GM23338 (cell line): ENCODE measurements at regions not wholly inside any gene's neighbourhood (a gene's known extent, or its start where the extent isn't known, plus 50 kb on each side); places are given as distances from the start of the nearest gene placed in this dataset.

Source experiments
- CREB1 ChIP-seq: fragments of 250-450 bp; sonication (Bioruptor Pico); IDR thresholded peaks from 2 replicates; pipeline ENCODE4 v1.5.0; 2020; ENCODE audit warnings: low read depth, mild to moderate bottlenecking, moderate library complexity
- EZH2 ChIP-seq: fragments of 200-600 bp; sonication (generic); IDR thresholded peaks from one replicate; pipeline ENCODE4 v1.8.0; 2017; ENCODE audit warnings: antibody characterized with exemption, mild to moderate bottlenecking, low read depth; ENCODE audit not compliant: unreplicated experiment
- EZH2phosphoT487 ChIP-seq: fragments of 200-600 bp; sonication (generic); IDR thresholded peaks from one replicate; pipeline ENCODE4 v1.8.1; 2018; ENCODE audit warnings: antibody characterized with exemption; ENCODE audit not compliant: unreplicated experiment
- NANOG ChIP-seq: IDR thresholded peaks from 2 replicates; pipeline ENCODE4 v1.6.1; 2016; ENCODE audit warnings: antibody characterized with exemption, borderline replicate concordance
- POLR2AphosphoS5 ChIP-seq: IDR thresholded peaks from 2 replicates; pipeline ENCODE4 v1.6.1; 2016; ENCODE audit warnings: antibody characterized with exemption, low read depth
- REST ChIP-seq: IDR thresholded peaks from one replicate; pipeline ENCODE4 v1.6.1; 2018; ENCODE audit warnings: antibody characterized with exemption; ENCODE audit not compliant: unreplicated experiment
- ZNF114 ChIP-seq: fragments of 250-450 bp; sonication (Bioruptor Pico); IDR thresholded peaks from 2 replicates; pipeline ENCODE4 v1.5.0; 2020; ENCODE audit warnings: mild to moderate bottlenecking, moderate library complexity
- ZNF331 ChIP-seq: fragments of 250-450 bp; sonication (Bioruptor Pico); IDR thresholded peaks from 2 replicates; pipeline ENCODE4 v1.5.0; 2020; ENCODE audit warnings: low read depth, mild to moderate bottlenecking, moderate library complexity
- TF ChIP-seq, protein P1 (sequence below), 2 experiments: fragments of 200-600 bp in 1 of 2; sonication (generic) in 1 of 2; conservative IDR thresholded peaks; 2 replicates each; pipeline versions ENCODE4 v1.5.1 to v1.6.1; 2016 to 2017; ENCODE audit warnings: antibody characterized with exemption in 2 of 2, low read depth in 2 of 2, mild to moderate bottlenecking in 2 of 2, moderate library complexity in 1 of 2

DNA sequence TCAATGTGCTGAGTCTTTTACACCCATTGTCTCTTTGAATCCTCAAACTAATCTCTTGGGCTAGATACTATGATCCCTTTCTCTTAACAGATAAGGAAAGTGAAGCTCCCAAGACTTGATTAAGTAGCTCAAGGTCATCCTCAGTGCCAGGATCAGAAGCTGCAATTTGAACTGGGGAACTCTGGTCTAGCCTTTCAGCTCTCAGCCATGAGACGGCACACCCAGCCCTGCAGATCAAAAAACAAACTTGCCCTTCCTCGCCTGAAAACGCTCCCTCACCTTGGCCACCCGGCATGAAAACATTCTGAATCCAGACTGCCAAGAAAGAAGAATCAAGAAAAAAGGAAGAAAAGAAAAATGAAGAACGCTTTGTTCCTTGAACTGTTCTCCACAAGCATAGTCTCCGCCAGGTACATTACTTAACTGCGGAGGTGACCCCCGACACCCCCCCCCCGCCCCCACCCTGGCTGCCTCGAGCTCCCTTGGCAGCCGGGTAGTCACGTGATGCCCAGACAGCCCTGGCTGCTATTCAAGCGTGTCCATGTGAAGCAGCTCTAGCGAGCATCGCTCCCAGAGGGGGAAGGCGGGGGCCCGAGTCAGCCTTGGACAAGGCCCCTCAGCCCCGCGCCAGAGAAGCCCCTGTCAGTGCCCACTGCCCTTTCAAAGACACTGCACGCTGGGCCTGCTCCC lies 451.2 kb downstream of the MIAT start:
- TF ChIP-seq REST: no peak
- TF ChIP-seq, protein P1, sequence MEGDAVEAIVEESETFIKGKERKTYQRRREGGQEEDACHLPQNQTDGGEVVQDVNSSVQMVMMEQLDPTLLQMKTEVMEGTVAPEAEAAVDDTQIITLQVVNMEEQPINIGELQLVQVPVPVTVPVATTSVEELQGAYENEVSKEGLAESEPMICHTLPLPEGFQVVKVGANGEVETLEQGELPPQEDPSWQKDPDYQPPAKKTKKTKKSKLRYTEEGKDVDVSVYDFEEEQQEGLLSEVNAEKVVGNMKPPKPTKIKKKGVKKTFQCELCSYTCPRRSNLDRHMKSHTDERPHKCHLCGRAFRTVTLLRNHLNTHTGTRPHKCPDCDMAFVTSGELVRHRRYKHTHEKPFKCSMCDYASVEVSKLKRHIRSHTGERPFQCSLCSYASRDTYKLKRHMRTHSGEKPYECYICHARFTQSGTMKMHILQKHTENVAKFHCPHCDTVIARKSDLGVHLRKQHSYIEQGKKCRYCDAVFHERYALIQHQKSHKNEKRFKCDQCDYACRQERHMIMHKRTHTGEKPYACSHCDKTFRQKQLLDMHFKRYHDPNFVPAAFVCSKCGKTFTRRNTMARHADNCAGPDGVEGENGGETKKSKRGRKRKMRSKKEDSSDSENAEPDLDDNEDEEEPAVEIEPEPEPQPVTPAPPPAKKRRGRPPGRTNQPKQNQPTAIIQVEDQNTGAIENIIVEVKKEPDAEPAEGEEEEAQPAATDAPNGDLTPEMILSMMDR (conservative IDR thresholded peaks at IDR 0.05; ENCODE audit: low read depth in 2 of 2): no peak
- no peak for TF ChIP-seq EZH2phosphoT487
- no peak for TF ChIP-seq EZH2
- TF ChIP-seq POLR2AphosphoS5: no peak
- TF ChIP-seq ZNF331 (CRISPR knock-in tag): no peak
- TF ChIP-seq NANOG: no peak
- TF ChIP-seq ZNF114 (CRISPR knock-in tag): no peak
- TF ChIP-seq CREB1 (CRISPR knock-in tag): no peak
